ENCODE measurements at regions not wholly inside any gene's neighbourhood (a gene's known extent, or its start where the extent isn't known, plus 50 kb on each side); places are given as distances from the start of the nearest gene placed in this dataset.

DNA sequence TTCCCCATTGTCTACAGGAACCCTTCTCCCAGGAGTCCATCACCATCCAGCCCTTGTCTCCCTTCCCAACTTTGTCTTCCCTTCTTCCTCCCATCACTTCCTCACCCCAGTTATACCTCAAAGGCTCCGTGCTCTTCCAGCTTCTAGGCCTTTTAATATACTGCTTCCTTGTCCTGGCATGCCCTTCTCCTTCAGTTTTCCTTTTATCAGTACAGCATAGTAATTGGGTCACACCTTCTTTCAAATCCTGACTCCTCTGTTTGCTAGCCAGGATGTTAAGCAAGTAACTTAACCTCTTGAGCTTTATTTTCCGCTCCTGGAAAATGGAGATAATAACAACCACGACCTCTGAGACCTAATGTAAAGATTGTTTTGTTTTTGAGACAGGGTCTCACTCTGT lies 54.9 kb upstream of the PNRC1 start:
- H3K4me1 Mint-ChIP-seq (ENCODE audit: low read depth, unreplicated experiment): peaks cover 8% of the 10 kb centered on the region
- H3K9me3 ChIP-seq: no peaks in the 10 kb centered on the region
- no peaks in the 10 kb centered on the region for H3K36me3 Mint-ChIP-seq (ENCODE audit: insufficient read depth, unreplicated experiment)
- CTCF ChIA-PET: no interaction called here
- no peak overlapping the region for H3K27ac Mint-ChIP-seq (ENCODE audit: unreplicated experiment)
- POLR2A ChIA-PET: no interaction called here
- H3K4me3 Mint-ChIP-seq (ENCODE audit: unreplicated experiment): no peak overlapping the region
- no peaks in the 10 kb centered on the region for H3K27me3 ChIP-seq (replicated peaks; ENCODE audit: control insufficient read depth, insufficient read depth, low read length)
- no TSS peak for BruUV-seq (replicated peaks)
- no peak for DNase-seq
- intact Hi-C loops (cut with micrococcal nuclease; ENCODE audit: unreplicated experiment): no loop called here
- no peaks in the 10 kb centered on the region for H3K36me3 ChIP-seq (ENCODE audit: control insufficient read depth, insufficient read depth, low read length)
- no peak overlapping the region for H3K4me3 ChIP-seq (ENCODE audit: low read depth, low read length)
- no peaks in the 10 kb centered on the region for H3K27me3 Mint-ChIP-seq (ENCODE audit: insufficient read depth, unreplicated experiment)
- no peaks in the 10 kb centered on the region for H3K9me3 Mint-ChIP-seq (ENCODE audit: unreplicated experiment)
- peaks cover 9% of the 10 kb centered on the region for H3K4me1 ChIP-seq
- TF ChIP-seq, protein P1, sequence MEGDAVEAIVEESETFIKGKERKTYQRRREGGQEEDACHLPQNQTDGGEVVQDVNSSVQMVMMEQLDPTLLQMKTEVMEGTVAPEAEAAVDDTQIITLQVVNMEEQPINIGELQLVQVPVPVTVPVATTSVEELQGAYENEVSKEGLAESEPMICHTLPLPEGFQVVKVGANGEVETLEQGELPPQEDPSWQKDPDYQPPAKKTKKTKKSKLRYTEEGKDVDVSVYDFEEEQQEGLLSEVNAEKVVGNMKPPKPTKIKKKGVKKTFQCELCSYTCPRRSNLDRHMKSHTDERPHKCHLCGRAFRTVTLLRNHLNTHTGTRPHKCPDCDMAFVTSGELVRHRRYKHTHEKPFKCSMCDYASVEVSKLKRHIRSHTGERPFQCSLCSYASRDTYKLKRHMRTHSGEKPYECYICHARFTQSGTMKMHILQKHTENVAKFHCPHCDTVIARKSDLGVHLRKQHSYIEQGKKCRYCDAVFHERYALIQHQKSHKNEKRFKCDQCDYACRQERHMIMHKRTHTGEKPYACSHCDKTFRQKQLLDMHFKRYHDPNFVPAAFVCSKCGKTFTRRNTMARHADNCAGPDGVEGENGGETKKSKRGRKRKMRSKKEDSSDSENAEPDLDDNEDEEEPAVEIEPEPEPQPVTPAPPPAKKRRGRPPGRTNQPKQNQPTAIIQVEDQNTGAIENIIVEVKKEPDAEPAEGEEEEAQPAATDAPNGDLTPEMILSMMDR (IDR thresholded peaks at IDR 0.05; ENCODE audit: insufficient read depth in 1 of 2, low read depth in 1 of 2, low read length in 1 of 2, severe bottlenecking in 1 of 2, unreplicated experiment in 1 of 2): no peak

GRCh38 chr6:89024456-89024855 lies 56.1 kb upstream of the PNRC1 start:
- BruUV-seq (replicated peaks): no TSS peak
- Histone ChIP-seq H3K4me1 (peaks cover 9% of the 10 kb centered on the region), H3K9me3 (no peaks in the 10 kb centered on the region), H3K27me3 (replicated peaks; ENCODE audit: control insufficient read depth, insufficient read depth, low read length) (no peaks in the 10 kb centered on the region), H3K36me3 (ENCODE audit: control insufficient read depth, insufficient read depth, low read length) (no peaks in the 10 kb centered on the region), H3K4me3 (ENCODE audit: low read depth, low read length) (no peak overlapping the region)
- Mint-ChIP-seq H3K27me3 (ENCODE audit: insufficient read depth, unreplicated experiment) (no peaks in the 10 kb centered on the region), H3K4me1 (ENCODE audit: low read depth, unreplicated experiment) (peaks cover 8% of the 10 kb centered on the region), H3K27ac (ENCODE audit: unreplicated experiment) (no peak overlapping the region), H3K36me3 (ENCODE audit: insufficient read depth, unreplicated experiment) (no peaks in the 10 kb centered on the region), H3K4me3 (ENCODE audit: unreplicated experiment) (no peak overlapping the region), H3K9me3 (ENCODE audit: unreplicated experiment) (no peaks in the 10 kb centered on the region)
- CTCF ChIA-PET: no interaction called here
- POLR2A ChIA-PET: no interaction called here
- intact Hi-C loops (cut with micrococcal nuclease; ENCODE audit: unreplicated experiment): no loop called here
- no peak for DNase-seq
- TF ChIP-seq, protein P1 (IDR thresholded peaks at IDR 0.05; ENCODE audit: insufficient read depth in 1 of 2, low read depth in 1 of 2, low read length in 1 of 2, severe bottlenecking in 1 of 2, unreplicated experiment in 1 of 2): no peak

DNA sequence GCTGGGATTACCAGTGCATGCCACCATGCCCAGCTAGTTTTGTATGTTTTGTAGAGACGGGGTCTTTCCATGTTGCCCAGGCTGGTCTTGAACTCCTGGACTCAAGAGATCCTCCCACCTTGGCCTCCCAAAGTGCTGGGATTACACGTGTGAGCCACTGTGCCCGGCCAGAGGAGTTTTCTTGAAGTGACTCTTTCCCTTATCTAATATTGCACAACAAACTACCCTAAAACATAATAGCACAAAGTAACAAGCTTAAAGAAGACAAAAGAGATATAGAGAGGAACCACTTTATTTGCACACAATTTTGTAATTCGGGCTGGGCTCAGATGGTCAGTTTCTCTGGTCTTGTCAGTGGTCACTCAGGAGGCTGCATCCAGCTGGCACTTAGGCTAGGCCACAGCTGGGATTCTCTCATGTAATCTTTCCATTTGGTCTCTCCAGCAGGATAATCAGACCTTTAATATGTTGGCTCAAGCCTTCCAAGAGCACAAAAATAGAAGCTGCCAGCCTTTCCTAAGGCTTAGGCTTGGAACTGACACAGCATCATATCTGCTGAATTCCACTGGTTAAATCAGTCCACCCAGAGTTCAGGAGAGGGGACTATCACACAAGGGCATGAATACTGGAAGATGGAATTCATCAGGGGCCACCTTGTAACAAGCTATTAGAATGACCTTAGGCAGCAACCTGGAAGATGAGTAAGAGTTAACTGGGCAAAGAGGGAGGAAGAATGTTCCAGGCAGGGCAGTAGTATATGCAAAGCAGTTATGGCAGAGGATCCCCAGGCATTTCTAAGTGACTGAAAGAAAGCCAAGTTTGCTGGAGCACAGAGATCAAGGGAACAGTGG lies 56.7 kb upstream of the PNRC1 start:
- POLR2A ChIA-PET: no interaction called here

More for the DNA sequence above, 56.7 kb upstream of the PNRC1 start:
- H3K4me1 Mint-ChIP-seq (ENCODE audit: low read depth, unreplicated experiment): peaks cover 8% of the 10 kb centered on the region
- TF ChIP-seq, protein P1 (IDR thresholded peaks at IDR 0.05; ENCODE audit: insufficient read depth in 1 of 2, low read depth in 1 of 2, low read length in 1 of 2, severe bottlenecking in 1 of 2, unreplicated experiment in 1 of 2): no peak
- H3K27ac Mint-ChIP-seq (ENCODE audit: unreplicated experiment): no peak overlapping the region
- no peaks in the 10 kb centered on the region for H3K36me3 ChIP-seq (ENCODE audit: control insufficient read depth, insufficient read depth, low read length)
- no peaks in the 10 kb centered on the region for H3K27me3 Mint-ChIP-seq (ENCODE audit: insufficient read depth, unreplicated experiment)
- CTCF ChIA-PET: no interaction called here
- DNase-seq: no peak
- H3K9me3 ChIP-seq: no peaks in the 10 kb centered on the region
- peaks cover 9% of the 10 kb centered on the region for H3K4me1 ChIP-seq
- no peak overlapping the region for H3K4me3 Mint-ChIP-seq (ENCODE audit: unreplicated experiment)
- no TSS peak for BruUV-seq (replicated peaks)
- H3K9me3 Mint-ChIP-seq (ENCODE audit: unreplicated experiment): no peaks in the 10 kb centered on the region
- H3K4me3 ChIP-seq (ENCODE audit: low read depth, low read length): no peak overlapping the region
- no peaks in the 10 kb centered on the region for H3K36me3 Mint-ChIP-seq (ENCODE audit: insufficient read depth, unreplicated experiment)
- intact Hi-C loops (cut with micrococcal nuclease; ENCODE audit: unreplicated experiment): no loop called here
- no peaks in the 10 kb centered on the region for H3K27me3 ChIP-seq (replicated peaks; ENCODE audit: control insufficient read depth, insufficient read depth, low read length)
